Keratinocyte (primary cell): ENCODE measurements at regions not wholly inside any gene's neighbourhood (a gene's known extent, or its start where the extent isn't known, plus 50 kb on each side); places are given as distances from the start of the nearest gene placed in this dataset.

Experiments used
- CTCF ChIP-seq, 3 experiments: IDR thresholded peaks in 1 of 3; conservative IDR thresholded peaks in 1 of 3; optimal IDR thresholded peaks in 1 of 3; 2 replicates in 2 of 3; 3 replicates in 1 of 3; pipeline versions ENCODE3 to v1.5.1; 2011; ENCODE audit warnings: low read length in 3 of 3, mild to moderate bottlenecking in 3 of 3, moderate library complexity in 2 of 3, control low read depth in 1 of 3, inconsistent platforms in 1 of 3; ENCODE audit not compliant: insufficient read depth in 2 of 3; ENCODE audit errors: extremely low read depth in 1 of 3
- EZH2 ChIP-seq: IDR thresholded peaks from one replicate; pipeline ENCODE4 v1.6.1; 2012; ENCODE audit warnings: inconsistent platforms, mild to moderate bottlenecking, low read length, moderate library complexity

GRCh38 chr3:64895106-64895990 lies 207.5 kb upstream of the ADAMTS9 start:
- TF ChIP-seq CTCF (optimal IDR thresholded peaks at IDR 0.05 in 1 of 3, IDR thresholded peaks at IDR 0.05 in 1 of 3, conservative IDR thresholded peaks at IDR 0.05 in 1 of 3; ENCODE audit: extremely low read depth in 1 of 3, insufficient read depth in 2 of 3, low read length in 3 of 3) (no peak), EZH2 (no peak)
